ENCODE measurements at regions not wholly inside any gene's neighbourhood (a gene's known extent, or its start where the extent isn't known, plus 50 kb on each side); places are given as distances from the start of the nearest gene placed in this dataset.
"Not testable (repeated sequence)": the region's sequence is repeated elsewhere in the genome, so short reads cannot be mapped to it uniquely, and the experiment has no call there.

- no peak overlapping the region for H3K4me3 ChIP-seq (ENCODE audit: low read length)
- no peaks in the 10 kb centered on the region for H3K9me3 ChIP-seq (ENCODE audit: control insufficient read depth, insufficient read depth, low read length)
- no peak overlapping the region for H3K27ac ChIP-seq (ENCODE audit: low read depth, low read length)
- H4K20me1 ChIP-seq (ENCODE audit: control insufficient read depth, insufficient read depth, low read depth, low read length), result no peaks in the 10 kb centered on the region
- no peaks in the 10 kb centered on the region for H3K4me1 ChIP-seq (ENCODE audit: control insufficient read depth, low read length)
- H3K36me3 ChIP-seq (ENCODE audit: control insufficient read depth, low read length), result no peaks in the 10 kb centered on the region
- H3K4me2 ChIP-seq (ENCODE audit: low read length), result no peak overlapping the region
- TF ChIP-seq CTCF (IDR thresholded peaks at IDR 0.05; ENCODE audit: low read depth, low read length, poor library complexity, severe bottlenecking) (no peak), EZH2phosphoT487 (IDR thresholded peaks at IDR 0.05; ENCODE audit: borderline replicate concordance, low read length) (no peak)
- no peaks in the 10 kb centered on the region for H3F3A ChIP-seq (ENCODE audit: control insufficient read depth, insufficient read depth)
- no peaks in the 10 kb centered on the region for H3K79me2 ChIP-seq (ENCODE audit: control insufficient read depth, low read length)
- no peaks in the 10 kb centered on the region for H3K9me2 ChIP-seq (replicated peaks; ENCODE audit: control insufficient read depth, low read length)
- no peaks in the 10 kb centered on the region for H3K27me3 ChIP-seq (ENCODE audit: control insufficient read depth, low read length)
Measured at GRCh38 chr14:34081576-34082136, 130.8 kb upstream of the EGLN3 start.

GRCh38 chr14:34081101-34081575 lies 130.3 kb upstream of the EGLN3 start:
- no peaks in the 10 kb centered on the region for H3K4me1 ChIP-seq (ENCODE audit: control insufficient read depth, low read length)

GRCh38 chr14:34079643-34080042 lies 128.8 kb upstream of the EGLN3 start:
- not testable (repeated sequence) for H3K4me2 ChIP-seq (ENCODE audit: low read length)

More at GRCh38 chr14:34081101-34081575, 130.3 kb upstream of the EGLN3 start:
- Histone ChIP-seq H3F3A (ENCODE audit: control insufficient read depth, insufficient read depth) (no peaks in the 10 kb centered on the region), H4K20me1 (ENCODE audit: control insufficient read depth, insufficient read depth, low read depth, low read length) (no peaks in the 10 kb centered on the region), H3K4me3 (ENCODE audit: low read length) (no peak overlapping the region), H3K9me3 (ENCODE audit: control insufficient read depth, insufficient read depth, low read length) (no peaks in the 10 kb centered on the region), H3K4me2 (ENCODE audit: low read length) (no peak overlapping the region), H3K9me2 (replicated peaks; ENCODE audit: control insufficient read depth, low read length) (no peaks in the 10 kb centered on the region), H3K27ac (ENCODE audit: low read depth, low read length) (no peak overlapping the region), H3K36me3 (ENCODE audit: control insufficient read depth, low read length) (no peaks in the 10 kb centered on the region), H3K27me3 (ENCODE audit: control insufficient read depth, low read length) (no peaks in the 10 kb centered on the region), H3K79me2 (ENCODE audit: control insufficient read depth, low read length) (no peaks in the 10 kb centered on the region)
- no peak for TF ChIP-seq CTCF (IDR thresholded peaks at IDR 0.05; ENCODE audit: low read depth, low read length, poor library complexity, severe bottlenecking)
- no peak for TF ChIP-seq EZH2phosphoT487 (IDR thresholded peaks at IDR 0.05; ENCODE audit: borderline replicate concordance, low read length)

GRCh38 chr14:34078117-34078743 lies 127.4 kb upstream of the EGLN3 start:
- no peaks in the 10 kb centered on the region for H3K36me3 ChIP-seq (ENCODE audit: control insufficient read depth, low read length)
- no peaks in the 10 kb centered on the region for H3K4me1 ChIP-seq (ENCODE audit: control insufficient read depth, low read length)
- no peak overlapping the region for H3K4me3 ChIP-seq (ENCODE audit: low read length)
- no peak overlapping the region for H3K4me2 ChIP-seq (ENCODE audit: low read length)
- H4K20me1 ChIP-seq (ENCODE audit: control insufficient read depth, insufficient read depth, low read depth, low read length), result no peaks in the 10 kb centered on the region
- H3K27ac ChIP-seq (ENCODE audit: low read depth, low read length), result no peak overlapping the region
- no peaks in the 10 kb centered on the region for H3K9me2 ChIP-seq (replicated peaks; ENCODE audit: control insufficient read depth, low read length)
- no peak for TF ChIP-seq CTCF (IDR thresholded peaks at IDR 0.05; ENCODE audit: low read depth, low read length, poor library complexity, severe bottlenecking)
- no peak for TF ChIP-seq EZH2phosphoT487 (IDR thresholded peaks at IDR 0.05; ENCODE audit: borderline replicate concordance, low read length)
- H3K27me3 ChIP-seq (ENCODE audit: control insufficient read depth, low read length), result no peaks in the 10 kb centered on the region
- no peaks in the 10 kb centered on the region for H3K9me3 ChIP-seq (ENCODE audit: control insufficient read depth, insufficient read depth, low read length)
- H3K79me2 ChIP-seq (ENCODE audit: control insufficient read depth, low read length), result no peaks in the 10 kb centered on the region
- H3F3A ChIP-seq (ENCODE audit: control insufficient read depth, insufficient read depth), result no peaks in the 10 kb centered on the region

More at GRCh38 chr14:34079643-34080042, 128.8 kb upstream of the EGLN3 start:
- H3K27ac ChIP-seq (ENCODE audit: low read depth, low read length); H3K4me3 ChIP-seq (ENCODE audit: low read length); H3K9me2 ChIP-seq (replicated peaks; ENCODE audit: control insufficient read depth, low read length); H3K9me3 ChIP-seq (ENCODE audit: control insufficient read depth, insufficient read depth, low read length); H3K4me1 ChIP-seq (ENCODE audit: control insufficient read depth, low read length); H3K79me2 ChIP-seq (ENCODE audit: control insufficient read depth, low read length); H4K20me1 ChIP-seq (ENCODE audit: control insufficient read depth, insufficient read depth, low read depth, low read length); H3K27me3 ChIP-seq (ENCODE audit: control insufficient read depth, low read length); H3K36me3 ChIP-seq (ENCODE audit: control insufficient read depth, low read length); H3F3A ChIP-seq (ENCODE audit: control insufficient read depth, insufficient read depth): not testable (repeated sequence)
